Amniotic epithelial cell (primary cell): ENCODE measurements at regions not wholly inside any gene's neighbourhood (a gene's known extent, or its start where the extent isn't known, plus 50 kb on each side); places are given as distances from the start of the nearest gene placed in this dataset.
A peak's percentile ranks its signal among the peaks of the same experiment; 100 is the strongest.
"Not testable (repeated sequence)": the region's sequence is repeated elsewhere in the genome, so short reads cannot be mapped to it uniquely, and the experiment has no call there.

ENCODE experiments used
- DNase-seq: peaks from one replicate; pipeline ENCODE4 v3.0.0-alpha.2; 2010; ENCODE audit warnings: low read depth

GRCh38 chr19:29154163-29154562 is 58.8 kb downstream of the UQCRFS1 start:
- DNase-seq: no peak

GRCh38 chr19:29145756-29146155 is 67.2 kb downstream of the UQCRFS1 start:
- DNase-seq: no peak

- no peak for DNase-seq
Observed at GRCh38 chr19:29143183-29143582, 69.8 kb downstream of the UQCRFS1 start.

- DNase-seq: no peak
Observed at GRCh38 chr19:29139227-29139626, 73.7 kb downstream of the UQCRFS1 start.

GRCh38 chr19:29138206-29138605 is 74.7 kb downstream of the UQCRFS1 start:
- not testable (repeated sequence) for DNase-seq

- DNase-seq: no peak
Observed at GRCh38 chr19:29131456-29131855, 81.5 kb downstream of the UQCRFS1 start.

- no peak for DNase-seq
Observed at GRCh38 chr19:29129148-29129547, 83.8 kb downstream of the UQCRFS1 start.

GRCh38 chr19:29128203-29128602 is 84.7 kb downstream of the UQCRFS1 start:
- no peak for DNase-seq

GRCh38 chr19:29122185-29122584 is 90.8 kb downstream of the UQCRFS1 start:
- no peak for DNase-seq

- DNase-seq: no peak
Observed at GRCh38 chr19:29121684-29122083, 91.3 kb downstream of the UQCRFS1 start.

- DNase-seq: no peak
Observed at GRCh38 chr19:29120466-29120865, 92.5 kb downstream of the UQCRFS1 start.

GRCh38 chr19:29119590-29119989 is 93.4 kb downstream of the UQCRFS1 start:
- DNase-seq: no peak

- DNase-seq: no peak
Observed at GRCh38 chr19:29118389-29118788, 94.6 kb downstream of the UQCRFS1 start.

- DNase-seq: no peak
Observed at GRCh38 chr19:29117926-29118325, 95.0 kb downstream of the UQCRFS1 start.

- no peak for DNase-seq
Observed at GRCh38 chr19:29115181-29115580, 97.8 kb downstream of the UQCRFS1 start.

- DNase-seq: no peak
Observed at GRCh38 chr19:29113838-29114237, 99.1 kb downstream of the UQCRFS1 start.

- no peak for DNase-seq
Observed at GRCh38 chr19:29111576-29111975, 101.4 kb downstream of the UQCRFS1 start.

- no peak for DNase-seq
Observed at GRCh38 chr19:29107831-29108230, 105.1 kb downstream of the UQCRFS1 start.

GRCh38 chr19:29106346-29106885 is 106.5 kb downstream of the UQCRFS1 start:
- no peak for DNase-seq

GRCh38 chr19:29105629-29106292 is 107.2 kb downstream of the UQCRFS1 start:
- DNase-seq: no peak

GRCh38 chr19:29104605-29105241 is 108.2 kb downstream of the UQCRFS1 start:
- DNase-seq: no peak

- peak; percentile 10 for DNase-seq
Observed at GRCh38 chr19:29098863-29099481, 114.0 kb downstream of the UQCRFS1 start.

- no peak for DNase-seq
Observed at GRCh38 chr19:29098091-29098490, 114.9 kb downstream of the UQCRFS1 start.
